ENCODE measurements at regions not wholly inside any gene's neighbourhood (a gene's known extent, or its start where the extent isn't known, plus 50 kb on each side); places are given as distances from the start of the nearest gene placed in this dataset.

DNA sequence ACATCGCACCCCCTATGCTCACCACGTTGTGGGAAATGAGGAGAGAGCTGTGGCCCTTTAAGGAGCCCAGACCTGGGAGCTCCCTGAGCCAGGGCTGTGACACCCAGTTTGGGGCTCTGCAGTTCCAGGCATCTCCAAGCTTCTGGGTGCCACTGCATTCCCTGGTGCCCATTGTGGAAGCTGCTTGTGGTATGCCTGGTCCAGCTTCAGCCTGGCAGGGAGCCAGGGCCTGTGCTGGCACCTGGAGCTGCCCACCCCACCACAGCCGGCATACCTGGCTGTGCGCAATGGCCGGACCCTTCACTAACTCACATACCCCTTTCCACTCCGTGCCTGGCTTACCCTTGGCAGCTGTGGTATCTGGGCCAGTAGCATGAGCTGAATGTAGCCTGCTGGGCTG, 107.9 kb upstream of the OR4E1 start:
- no peaks in the 10 kb centered on the region for H3K23me2 ChIP-seq (ENCODE audit: low read depth, low read length)
- no peak overlapping the region for H3K23ac ChIP-seq (ENCODE audit: insufficient read length)
- H4K91ac ChIP-seq (replicated peaks; ENCODE audit: insufficient read length, low read length) = no peak overlapping the region
- no peak overlapping the region for H3K4me3 ChIP-seq (ENCODE audit: extremely low read depth in 1 of 4, insufficient read depth in 2 of 4, low read depth in 3 of 4, low read length in 4 of 4)
- no peak overlapping the region for H2BK5ac ChIP-seq (ENCODE audit: low read depth, low read length)
- POLR2A ChIA-PET (ENCODE audit: partially characterized antibody) = no interaction called here
- no peak overlapping the region for H2AK5ac ChIP-seq (ENCODE audit: low read depth, low read length)
- H3K4me1 ChIP-seq (replicated peaks in 1 of 4; ENCODE audit: control insufficient read depth in 3 of 4, insufficient read depth in 4 of 4, low read length in 3 of 4) = peaks cover 0 to 4% (median 3%) of the 10 kb centered on the region in 4 experiments; a peak in 4 of 7 replicates
- 87% methylated on average over 6 of the region's 6 CpGs; no CpG with 5 or more reads in 1 of the 2 experiments for WGBS, 2 experiments (ENCODE audit: extremely low coverage in 1 of 2, insufficient coverage in 1 of 2, insufficient read length in 1 of 2, insufficient replicate concordance in 2 of 2, low coverage in 1 of 2, low lambda C conversion rate in 2 of 2, missing lambda C conversion rate in 1 of 2)
- no peak overlapping the region; the same call in 1 of the 2 replicates for H3K27ac ChIP-seq (ENCODE audit: low read depth, low read length)
- no peak overlapping the region; the same call in 1 of the 2 replicates for H4K8ac ChIP-seq (ENCODE audit: extremely low read depth, insufficient read depth, low read length)
- no peak overlapping the region for H3K14ac ChIP-seq (ENCODE audit: insufficient read length)
- CTCF ChIA-PET (ENCODE audit: partially characterized antibody) = interaction anchor here (0.6 to 2.1 kb wide), 9 partner anchors 9 to 64 kb away, joined by 3 to 5 read pairs (median 3); no protein-coding TSS in a partner anchor
- no peak overlapping the region for H2AFZ ChIP-seq (ENCODE audit: low read length)
- no peaks in the 10 kb centered on the region for H3K27me3 ChIP-seq (replicated peaks in 1 of 4; ENCODE audit: control insufficient read depth in 3 of 4, extremely low read depth in 1 of 4, insufficient read depth in 3 of 4, low read length in 3 of 4)
- H2BK12ac ChIP-seq (ENCODE audit: low read depth, low read length) = no peak overlapping the region
- no peak overlapping the region for H3K4me2 ChIP-seq (ENCODE audit: insufficient read depth in 1 of 2, low read depth in 2 of 2, low read length in 2 of 2)
- H3K36me3 ChIP-seq (ENCODE audit: control insufficient read depth in 2 of 4, insufficient read depth in 4 of 4, low read length in 3 of 4) = no peaks in the 10 kb centered on the region
- no peaks in the 10 kb centered on the region for H3K79me1 ChIP-seq (ENCODE audit: low read depth, low read length)
- DNase-seq (ENCODE audit: low read depth in 1 of 2, low spot score in 2 of 2) (no peak), FAIRE-seq (no peak)
- H3K9ac ChIP-seq (replicated peaks in 1 of 4; ENCODE audit: extremely low read depth in 1 of 4, low read depth in 3 of 4, low read length in 3 of 4) = no peak overlapping the region
- no peak overlapping the region for H2BK20ac ChIP-seq (ENCODE audit: low read length)
- H4K20me1 ChIP-seq (replicated peaks in 1 of 2; ENCODE audit: control insufficient read depth in 1 of 2, insufficient read depth in 2 of 2, low read length in 2 of 2) = no peaks in the 10 kb centered on the region
- no peak overlapping the region for H4K5ac ChIP-seq (ENCODE audit: insufficient read length, low read depth, low read length)
- H3K79me2 ChIP-seq (ENCODE audit: control insufficient read depth in 1 of 2, insufficient read depth in 2 of 2, low read length in 2 of 2) = no peaks in the 10 kb centered on the region
- H3K9me3 ChIP-seq (ENCODE audit: insufficient read depth in 2 of 2, low read depth in 1 of 2, low read length in 1 of 2) = no peaks in the 10 kb centered on the region; a peak in 1 of 4 replicates
- H3K4ac ChIP-seq (replicated peaks; ENCODE audit: insufficient read length, low read depth, low read length) = no peak overlapping the region
- no peak overlapping the region for H2BK120ac ChIP-seq (replicated peaks; ENCODE audit: low read depth, low read length)
- H2BK15ac ChIP-seq (ENCODE audit: low read length) = no peak overlapping the region
- no peak overlapping the region for H3K56ac ChIP-seq (replicated peaks; ENCODE audit: insufficient read length, low read depth, low read length)
- no peak for TF ChIP-seq CBX8 (IDR thresholded peaks at IDR 0.05; ENCODE audit: borderline replicate concordance, low read depth, low read length)
- TF ChIP-seq POLR2AphosphoS5 (IDR thresholded peaks at IDR 0.05; ENCODE audit: low read depth, low read length) = no peak
- TF ChIP-seq TBP (IDR thresholded peaks at IDR 0.05; ENCODE audit: low read depth, low read length) = no peak
- no peak for TF ChIP-seq FOSL1 (IDR thresholded peaks at IDR 0.05; ENCODE audit: insufficient read depth, low read depth, low read length)
- TF ChIP-seq, protein P1, sequence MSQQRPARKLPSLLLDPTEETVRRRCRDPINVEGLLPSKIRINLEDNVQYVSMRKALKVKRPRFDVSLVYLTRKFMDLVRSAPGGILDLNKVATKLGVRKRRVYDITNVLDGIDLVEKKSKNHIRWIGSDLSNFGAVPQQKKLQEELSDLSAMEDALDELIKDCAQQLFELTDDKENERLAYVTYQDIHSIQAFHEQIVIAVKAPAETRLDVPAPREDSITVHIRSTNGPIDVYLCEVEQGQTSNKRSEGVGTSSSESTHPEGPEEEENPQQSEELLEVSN (IDR thresholded peaks at IDR 0.05) = no peak
- TF ChIP-seq CHD2 (IDR thresholded peaks at IDR 0.05; ENCODE audit: low read length) = no peak
- TF ChIP-seq, protein P2, sequence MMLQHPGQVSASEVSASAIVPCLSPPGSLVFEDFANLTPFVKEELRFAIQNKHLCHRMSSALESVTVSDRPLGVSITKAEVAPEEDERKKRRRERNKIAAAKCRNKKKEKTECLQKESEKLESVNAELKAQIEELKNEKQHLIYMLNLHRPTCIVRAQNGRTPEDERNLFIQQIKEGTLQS (IDR thresholded peaks at IDR 0.05; ENCODE audit: insufficient read depth, low read depth, low read length) = no peak
- H3K18ac ChIP-seq (ENCODE audit: extremely low read depth, low read length) = no peak overlapping the region
